Glutamatergic neuron (in vitro differentiated cells): ENCODE measurements at regions not wholly inside any gene's neighbourhood (a gene's known extent, or its start where the extent isn't known, plus 50 kb on each side); places are given as distances from the start of the nearest gene placed in this dataset.
"Not testable (repeated sequence)": the region's sequence is repeated elsewhere in the genome, so short reads cannot be mapped to it uniquely, and the experiment has no call there.

ENCODE experiments used
- DNase-seq: peaks from one replicate; pipeline ENCODE4 v3.0.0; 2022
- H3K27ac Mint-ChIP-seq: one replicate; pipeline ENCODE4 v1.8.0; 2020; ENCODE audit warnings: mild to moderate bottlenecking, mixed read lengths, inconsistent platforms; ENCODE audit not compliant: unreplicated experiment
- H3K27me3 Mint-ChIP-seq: one replicate; pipeline ENCODE4 v1.8.0; 2020; ENCODE audit warnings: mild to moderate bottlenecking, moderate library complexity, mixed read lengths, inconsistent platforms; ENCODE audit not compliant: unreplicated experiment
- H3K36me3 Mint-ChIP-seq: one replicate; pipeline ENCODE4 v1.8.0; 2020; ENCODE audit warnings: mild to moderate bottlenecking, mixed read lengths, inconsistent platforms; ENCODE audit not compliant: unreplicated experiment
- H3K4me1 Mint-ChIP-seq: one replicate; pipeline ENCODE4 v1.8.0; 2020; ENCODE audit warnings: mild to moderate bottlenecking, low read depth, mixed read lengths, inconsistent platforms; ENCODE audit not compliant: unreplicated experiment
- H3K4me3 Mint-ChIP-seq: one replicate; pipeline ENCODE4 v1.8.0; 2020; ENCODE audit warnings: mild to moderate bottlenecking, mixed read lengths, inconsistent platforms; ENCODE audit not compliant: unreplicated experiment
- H3K9me3 Mint-ChIP-seq: one replicate; pipeline ENCODE4 v1.8.0; 2020; ENCODE audit warnings: mild to moderate bottlenecking, moderate library complexity, mixed read lengths, inconsistent platforms; ENCODE audit not compliant: unreplicated experiment
- TF ChIP-seq, protein P1 (sequence below): fragments of 200-600 bp; sonication (generic); IDR thresholded peaks from one replicate; pipeline ENCODE4 v1.5.0; 2021; ENCODE audit not compliant: partially characterized antibody, unreplicated experiment

DNA sequence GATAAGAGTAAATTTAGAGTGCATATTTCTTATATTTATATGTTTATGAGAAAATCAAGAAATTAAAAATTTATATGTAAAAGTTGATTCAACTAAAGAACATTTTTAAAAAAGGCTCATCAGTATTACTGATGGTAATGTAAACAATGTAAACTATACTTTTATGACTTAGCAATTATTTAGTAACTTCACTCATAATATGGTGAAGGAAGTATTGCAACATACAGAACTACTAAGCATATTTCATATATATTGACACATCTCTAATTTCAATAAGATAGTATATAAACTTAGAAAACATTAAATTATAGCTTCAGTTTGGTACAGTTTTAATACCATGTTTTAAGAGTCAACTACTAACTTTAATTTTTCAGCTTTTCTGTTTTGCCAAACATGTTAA is 512.8 kb upstream of the PCDH7 start:
- TF ChIP-seq, protein P1, sequence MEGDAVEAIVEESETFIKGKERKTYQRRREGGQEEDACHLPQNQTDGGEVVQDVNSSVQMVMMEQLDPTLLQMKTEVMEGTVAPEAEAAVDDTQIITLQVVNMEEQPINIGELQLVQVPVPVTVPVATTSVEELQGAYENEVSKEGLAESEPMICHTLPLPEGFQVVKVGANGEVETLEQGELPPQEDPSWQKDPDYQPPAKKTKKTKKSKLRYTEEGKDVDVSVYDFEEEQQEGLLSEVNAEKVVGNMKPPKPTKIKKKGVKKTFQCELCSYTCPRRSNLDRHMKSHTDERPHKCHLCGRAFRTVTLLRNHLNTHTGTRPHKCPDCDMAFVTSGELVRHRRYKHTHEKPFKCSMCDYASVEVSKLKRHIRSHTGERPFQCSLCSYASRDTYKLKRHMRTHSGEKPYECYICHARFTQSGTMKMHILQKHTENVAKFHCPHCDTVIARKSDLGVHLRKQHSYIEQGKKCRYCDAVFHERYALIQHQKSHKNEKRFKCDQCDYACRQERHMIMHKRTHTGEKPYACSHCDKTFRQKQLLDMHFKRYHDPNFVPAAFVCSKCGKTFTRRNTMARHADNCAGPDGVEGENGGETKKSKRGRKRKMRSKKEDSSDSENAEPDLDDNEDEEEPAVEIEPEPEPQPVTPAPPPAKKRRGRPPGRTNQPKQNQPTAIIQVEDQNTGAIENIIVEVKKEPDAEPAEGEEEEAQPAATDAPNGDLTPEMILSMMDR = no peak
- no peak overlapping the region for H3K27ac Mint-ChIP-seq
- H3K4me3 Mint-ChIP-seq = no peak overlapping the region
- no peaks in the 10 kb centered on the region for H3K9me3 Mint-ChIP-seq
- peaks cover 5% of the 10 kb centered on the region for H3K36me3 Mint-ChIP-seq
- H3K27me3 Mint-ChIP-seq = no peaks in the 10 kb centered on the region
- no peaks in the 10 kb centered on the region for H3K4me1 Mint-ChIP-seq
- DNase-seq = no peak

DNA sequence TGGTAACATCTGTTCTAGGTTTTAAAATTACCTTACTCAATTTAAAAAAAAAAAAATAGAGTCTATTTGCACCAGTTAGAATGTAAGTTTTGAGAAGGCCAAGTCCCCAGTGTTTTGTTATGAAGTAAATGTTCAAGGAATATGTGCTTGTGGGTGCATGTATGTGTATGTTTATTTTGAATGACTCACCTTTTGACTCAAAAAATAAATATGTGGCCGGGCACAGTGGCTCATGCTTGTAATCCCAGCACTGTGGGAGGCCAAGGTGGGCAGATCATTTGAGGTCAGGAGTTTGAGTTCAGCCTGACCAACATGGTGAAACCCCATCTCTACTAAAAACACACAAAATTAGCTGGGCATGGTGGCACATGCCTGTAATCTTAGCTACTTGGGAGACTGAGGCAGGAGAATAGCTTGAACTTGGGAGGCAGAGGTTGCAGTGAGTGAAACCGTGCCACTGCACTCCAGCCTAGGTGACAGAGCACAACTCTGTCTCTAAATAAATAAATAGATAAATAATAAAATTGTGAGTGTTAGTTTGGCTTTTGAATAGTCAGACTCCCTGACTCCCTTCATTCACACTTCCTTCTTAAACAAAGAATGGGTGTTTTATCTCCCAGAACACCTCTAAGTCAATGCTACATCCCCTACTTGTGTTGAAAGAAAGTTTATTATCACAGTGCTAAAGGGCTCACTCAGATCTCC is 511.3 kb upstream of the PCDH7 start:
- Mint-ChIP-seq H3K4me3 (no peak overlapping the region), H3K27ac (no peak overlapping the region), H3K27me3 (no peaks in the 10 kb centered on the region), H3K9me3 (no peaks in the 10 kb centered on the region), H3K36me3 (peaks cover 1% of the 10 kb centered on the region), H3K4me1 (peaks cover 6% of the 10 kb centered on the region)
- TF ChIP-seq, protein P1 = no peak
- no peak for DNase-seq

GRCh38 chr4:30215973-30216372 is 504.2 kb upstream of the PCDH7 start:
- H3K4me1 Mint-ChIP-seq, H3K27me3 Mint-ChIP-seq, H3K4me3 Mint-ChIP-seq, H3K9me3 Mint-ChIP-seq, H3K27ac Mint-ChIP-seq, H3K36me3 Mint-ChIP-seq: not testable (repeated sequence)
- peak; percentile 28 for DNase-seq

- no peak overlapping the region for H3K4me3 Mint-ChIP-seq
- H3K27ac Mint-ChIP-seq = no peak overlapping the region
- no peaks in the 10 kb centered on the region for H3K27me3 Mint-ChIP-seq
- no peaks in the 10 kb centered on the region for H3K9me3 Mint-ChIP-seq
- DNase-seq = no peak
- no peaks in the 10 kb centered on the region for H3K36me3 Mint-ChIP-seq
- TF ChIP-seq, protein P1 = no peak
- H3K4me1 Mint-ChIP-seq = no peaks in the 10 kb centered on the region
These were observed 475.0 kb upstream of the PCDH7 start for GRCh38 chr4:30245140-30245539.

GRCh38 chr4:30256116-30256832 is 463.9 kb upstream of the PCDH7 start:
- no peak for DNase-seq
- no peak overlapping the region for H3K27ac Mint-ChIP-seq
- peaks cover 2% of the 10 kb centered on the region for H3K9me3 Mint-ChIP-seq
- TF ChIP-seq, protein P1 = no peak
- H3K4me3 Mint-ChIP-seq = no peak overlapping the region
- no peaks in the 10 kb centered on the region for H3K4me1 Mint-ChIP-seq
- H3K27me3 Mint-ChIP-seq = no peaks in the 10 kb centered on the region
- H3K36me3 Mint-ChIP-seq = no peaks in the 10 kb centered on the region
